ENCODE measurements at regions not wholly inside any gene's neighbourhood (a gene's known extent, or its start where the extent isn't known, plus 50 kb on each side); places are given as distances from the start of the nearest gene placed in this dataset.
"Not testable (repeated sequence)": the region's sequence is repeated elsewhere in the genome, so short reads cannot be mapped to it uniquely, and the experiment has no call there.

DNA sequence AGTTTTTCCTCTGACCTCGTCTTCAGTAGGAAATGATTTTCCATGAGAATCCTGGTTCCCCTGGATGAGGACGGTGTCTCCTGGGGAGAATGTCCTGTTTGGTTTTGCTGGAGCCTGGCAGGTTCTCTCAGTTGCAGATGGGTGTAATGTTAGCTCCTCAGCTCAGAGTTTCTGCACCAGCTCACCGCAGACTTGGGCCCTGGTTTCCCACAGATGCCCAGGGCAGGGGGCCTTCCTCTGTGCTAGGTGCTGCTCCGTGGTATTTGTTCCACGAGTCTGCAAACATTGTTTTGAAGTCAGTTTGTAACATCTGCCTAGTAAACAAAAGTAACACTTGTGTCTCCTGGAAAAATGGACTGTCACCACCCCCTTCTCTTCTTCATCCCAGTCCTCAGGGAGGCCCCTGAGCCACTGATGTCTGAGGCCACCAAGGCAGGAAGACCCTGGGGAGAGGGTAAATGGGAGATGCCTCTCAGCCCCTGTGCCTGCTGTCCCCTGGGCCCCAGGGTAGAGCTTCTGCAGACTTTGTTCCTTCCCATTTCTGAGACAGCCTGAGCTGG lies 67.3 kb upstream of the ANTXRL start:
- TF ChIP-seq, protein P1, sequence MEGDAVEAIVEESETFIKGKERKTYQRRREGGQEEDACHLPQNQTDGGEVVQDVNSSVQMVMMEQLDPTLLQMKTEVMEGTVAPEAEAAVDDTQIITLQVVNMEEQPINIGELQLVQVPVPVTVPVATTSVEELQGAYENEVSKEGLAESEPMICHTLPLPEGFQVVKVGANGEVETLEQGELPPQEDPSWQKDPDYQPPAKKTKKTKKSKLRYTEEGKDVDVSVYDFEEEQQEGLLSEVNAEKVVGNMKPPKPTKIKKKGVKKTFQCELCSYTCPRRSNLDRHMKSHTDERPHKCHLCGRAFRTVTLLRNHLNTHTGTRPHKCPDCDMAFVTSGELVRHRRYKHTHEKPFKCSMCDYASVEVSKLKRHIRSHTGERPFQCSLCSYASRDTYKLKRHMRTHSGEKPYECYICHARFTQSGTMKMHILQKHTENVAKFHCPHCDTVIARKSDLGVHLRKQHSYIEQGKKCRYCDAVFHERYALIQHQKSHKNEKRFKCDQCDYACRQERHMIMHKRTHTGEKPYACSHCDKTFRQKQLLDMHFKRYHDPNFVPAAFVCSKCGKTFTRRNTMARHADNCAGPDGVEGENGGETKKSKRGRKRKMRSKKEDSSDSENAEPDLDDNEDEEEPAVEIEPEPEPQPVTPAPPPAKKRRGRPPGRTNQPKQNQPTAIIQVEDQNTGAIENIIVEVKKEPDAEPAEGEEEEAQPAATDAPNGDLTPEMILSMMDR (conservative IDR thresholded peaks at IDR 0.05; ENCODE audit: low read length) = not testable (repeated sequence)
- TF ChIP-seq EZH2phosphoT487 (IDR thresholded peaks at IDR 0.05; ENCODE audit: borderline replicate concordance) = not testable (repeated sequence)
